ENCODE measurements at regions not wholly inside any gene's neighbourhood (a gene's known extent, or its start where the extent isn't known, plus 50 kb on each side); places are given as distances from the start of the nearest gene placed in this dataset.

- TF ChIP-seq CTCF (IDR thresholded peaks at IDR 0.05; ENCODE audit: insufficient read depth, low read length, poor library complexity, severe bottlenecking) (no peak), EZH2phosphoT487 (conservative IDR thresholded peaks at IDR 0.05; ENCODE audit: low read length) (no peak)
These were observed 305.5 kb upstream of the ISX start for GRCh38 chr22:34760276-34761008.

Measured in SU-DHL-6 (cell line).